ENCODE measurements at regions not wholly inside any gene's neighbourhood (a gene's known extent, or its start where the extent isn't known, plus 50 kb on each side); places are given as distances from the start of the nearest gene placed in this dataset.

GRCh38 chr17:70562137-70562536, 392.8 kb downstream of the KCNJ2 start:
- Histone ChIP-seq H3K4me3 (no peak overlapping the region), H3K36me3 (no peaks in the 10 kb centered on the region), H3K9me3 (no peaks in the 10 kb centered on the region), H3K27ac (no peak overlapping the region), H3K27me3 (no peaks in the 10 kb centered on the region), H3K4me1 (no peaks in the 10 kb centered on the region)
- 89% methylated on average over 1 of the region's 1 CpG for WGBS
- DNase-seq (ENCODE audit: low spot score in 2 of 2) = no peak
- TF ChIP-seq EP300 (IDR thresholded peaks at IDR 0.05) (no peak), POLR2A (IDR thresholded peaks at IDR 0.05) (no peak), POLR2AphosphoS5 (IDR thresholded peaks at IDR 0.05) (no peak), CTCF (IDR thresholded peaks at IDR 0.05) (no peak)

GRCh38 chr17:70563281-70563820, 394.0 kb downstream of the KCNJ2 start:
- 31% methylated on average over 2 of the region's 2 CpGs for WGBS
- H3K36me3 ChIP-seq = no peaks in the 10 kb centered on the region
- TF ChIP-seq CTCF (IDR thresholded peaks at IDR 0.05) (no peak), POLR2A (IDR thresholded peaks at IDR 0.05) (no peak), POLR2AphosphoS5 (IDR thresholded peaks at IDR 0.05) (no peak), EP300 (IDR thresholded peaks at IDR 0.05) (no peak)
- no peak overlapping the region for H3K4me3 ChIP-seq
- H3K4me1 ChIP-seq = no peaks in the 10 kb centered on the region
- H3K9me3 ChIP-seq = no peaks in the 10 kb centered on the region
- no peak for DNase-seq (ENCODE audit: low spot score in 2 of 2)
- H3K27ac ChIP-seq = no peak overlapping the region
- no peaks in the 10 kb centered on the region for H3K27me3 ChIP-seq

- no peaks in the 10 kb centered on the region for H3K4me1 ChIP-seq
- H3K4me3 ChIP-seq = no peak overlapping the region
- no peak overlapping the region for H3K27ac ChIP-seq
- no peak for DNase-seq (ENCODE audit: low spot score in 2 of 2)
- H3K36me3 ChIP-seq = no peaks in the 10 kb centered on the region
- WGBS = 78% methylated on average over 2 of the region's 2 CpGs
- H3K9me3 ChIP-seq = no peaks in the 10 kb centered on the region
- TF ChIP-seq CTCF (IDR thresholded peaks at IDR 0.05) (no peak), POLR2AphosphoS5 (IDR thresholded peaks at IDR 0.05) (no peak), POLR2A (IDR thresholded peaks at IDR 0.05) (no peak), EP300 (IDR thresholded peaks at IDR 0.05) (no peak)
- H3K27me3 ChIP-seq = no peaks in the 10 kb centered on the region
These were observed 394.8 kb downstream of the KCNJ2 start for GRCh38 chr17:70564006-70564620.

GRCh38 chr17:70569128-70569527, 399.8 kb downstream of the KCNJ2 start:
- no peaks in the 10 kb centered on the region for H3K9me3 ChIP-seq
- H3K36me3 ChIP-seq = no peaks in the 10 kb centered on the region
- H3K27ac ChIP-seq = no peak overlapping the region
- no peaks in the 10 kb centered on the region for H3K27me3 ChIP-seq
- whole genome bisulfite sequencing = 40% methylated on average over 1 of the region's 1 CpG
- TF ChIP-seq POLR2A (IDR thresholded peaks at IDR 0.05) = no peak
- TF ChIP-seq CTCF (IDR thresholded peaks at IDR 0.05) = no peak
- no peak for TF ChIP-seq EP300 (IDR thresholded peaks at IDR 0.05)
- TF ChIP-seq POLR2AphosphoS5 (IDR thresholded peaks at IDR 0.05) = no peak
- H3K4me1 ChIP-seq = no peaks in the 10 kb centered on the region
- no peak for DNase-seq (ENCODE audit: low spot score in 2 of 2)
- no peak overlapping the region for H3K4me3 ChIP-seq

- 98% methylated on average over 20 of the region's 20 CpGs for WGBS
- Histone ChIP-seq H3K27ac (no peak overlapping the region), H3K36me3 (no peaks in the 10 kb centered on the region), H3K27me3 (peaks cover 3% of the 10 kb centered on the region), H3K9me3 (no peaks in the 10 kb centered on the region), H3K4me3 (no peak overlapping the region), H3K4me1 (no peaks in the 10 kb centered on the region)
- TF ChIP-seq POLR2A (IDR thresholded peaks at IDR 0.05) (no peak), POLR2AphosphoS5 (IDR thresholded peaks at IDR 0.05) (no peak), EP300 (IDR thresholded peaks at IDR 0.05) (no peak), CTCF (IDR thresholded peaks at IDR 0.05) (no peak)
- DNase-seq (ENCODE audit: low spot score in 2 of 2) = no peak
These were observed 408.1 kb downstream of the KCNJ2 start for GRCh38 chr17:70577456-70577855.
